ENCODE measurements at regions not wholly inside any gene's neighbourhood (a gene's known extent, or its start where the extent isn't known, plus 50 kb on each side); places are given as distances from the start of the nearest gene placed in this dataset.

GRCh38 chr6:63391203-63391970 lies 71.6 kb upstream of the LGSN start:
- H4K20me1 ChIP-seq (ENCODE audit: insufficient read depth, low read length) = no peaks in the 10 kb centered on the region
- DNase-seq (ENCODE audit: low spot score) = no peak
- no TSS peak for BruUV-seq (replicated peaks)
- ChIA-PET POLR2A (interaction anchor here (0.7 kb wide), 2 partner anchors 8 to 391 kb away, joined by 4 to 5 read pairs; no protein-coding TSS in a partner anchor), CTCF (ENCODE audit: unreplicated experiment) (no interaction called here)
- TF ChIP-seq CTCF (conservative IDR thresholded peaks at IDR 0.05; ENCODE audit: low read length) (no peak), EZH2phosphoT487 (IDR thresholded peaks at IDR 0.05; ENCODE audit: borderline replicate concordance, low read depth, low read length) (no peak)
- H3K9me2 ChIP-seq (ENCODE audit: insufficient read depth, low read length) = no peaks in the 10 kb centered on the region
- no peak overlapping the region for H3K27ac ChIP-seq (ENCODE audit: low read depth, low read length, poor library complexity, severe bottlenecking)
- H3K4me3 ChIP-seq (ENCODE audit: low read depth, low read length, poor library complexity, severe bottlenecking) = no peak overlapping the region
- no peaks in the 10 kb centered on the region for H3K36me3 ChIP-seq (ENCODE audit: insufficient read depth, low read length)
- H3K9me3 ChIP-seq (ENCODE audit: low read length) = no peaks in the 10 kb centered on the region
- intact Hi-C loops (cut with micrococcal nuclease; ENCODE audit: unreplicated experiment) = no loop called here
- H3K79me2 ChIP-seq (ENCODE audit: insufficient read depth, low read depth, low read length) = no peaks in the 10 kb centered on the region
- no peaks in the 10 kb centered on the region for H3K4me1 ChIP-seq (ENCODE audit: insufficient read depth, low read length, poor library complexity, severe bottlenecking)
- no peak overlapping the region for H3K4me2 ChIP-seq (ENCODE audit: low read length)
- no peak overlapping the region; the same call in 1 of the 2 replicates for H2AFZ ChIP-seq (ENCODE audit: low read length)

GRCh38 chr6:63392092-63392724 lies 72.4 kb upstream of the LGSN start:
- DNase-seq (ENCODE audit: low spot score) = no peak
- CTCF ChIA-PET (ENCODE audit: unreplicated experiment) = no interaction called here
- H3K4me3 ChIP-seq (ENCODE audit: low read depth, low read length, poor library complexity, severe bottlenecking) = no peak overlapping the region
- no TSS peak for BruUV-seq (replicated peaks)
- TF ChIP-seq CTCF (conservative IDR thresholded peaks at IDR 0.05; ENCODE audit: low read length) (no peak), EZH2phosphoT487 (IDR thresholded peaks at IDR 0.05; ENCODE audit: borderline replicate concordance, low read depth, low read length) (no peak)
- intact Hi-C loops (cut with micrococcal nuclease; ENCODE audit: unreplicated experiment) = no loop called here
- no peaks in the 10 kb centered on the region for H3K4me1 ChIP-seq (ENCODE audit: insufficient read depth, low read length, poor library complexity, severe bottlenecking)
- H3K4me2 ChIP-seq (ENCODE audit: low read length) = no peak overlapping the region
- no peak overlapping the region for H2AFZ ChIP-seq (ENCODE audit: low read length)
- no peaks in the 10 kb centered on the region for H4K20me1 ChIP-seq (ENCODE audit: insufficient read depth, low read length)
- H3K79me2 ChIP-seq (ENCODE audit: insufficient read depth, low read depth, low read length) = no peaks in the 10 kb centered on the region
- H3K27ac ChIP-seq (ENCODE audit: low read depth, low read length, poor library complexity, severe bottlenecking) = no peak overlapping the region
- no peaks in the 10 kb centered on the region for H3K36me3 ChIP-seq (ENCODE audit: insufficient read depth, low read length)
- no peaks in the 10 kb centered on the region for H3K9me2 ChIP-seq (ENCODE audit: insufficient read depth, low read length)
- POLR2A ChIA-PET = no interaction called here
- no peaks in the 10 kb centered on the region for H3K9me3 ChIP-seq (ENCODE audit: low read length)
